ENCODE measurements at regions not wholly inside any gene's neighbourhood (a gene's known extent, or its start where the extent isn't known, plus 50 kb on each side); places are given as distances from the start of the nearest gene placed in this dataset.

GRCh38 chr3:135325096-135325495, 530.0 kb downstream of the EPHB1 start:
- TF ChIP-seq CTCF (IDR thresholded peaks at IDR 0.05; ENCODE audit: low read depth, low read length) (no peak), POLR2A (IDR thresholded peaks at IDR 0.05; ENCODE audit: extremely low read depth, insufficient read length) (no peak), MAX (IDR thresholded peaks at IDR 0.05; ENCODE audit: low read depth, low read length) (no peak)
